ENCODE measurements at regions not wholly inside any gene's neighbourhood (a gene's known extent, or its start where the extent isn't known, plus 50 kb on each side); places are given as distances from the start of the nearest gene placed in this dataset.

GRCh38 chr2:18096836-18097405 is 218.5 kb downstream of the KCNS3 start:
- TF ChIP-seq YY1 (IDR thresholded peaks at IDR 0.05) (no peak), REST (IDR thresholded peaks at IDR 0.05) (no peak), HNF4G (IDR thresholded peaks at IDR 0.05) (no peak), FOXA1 (IDR thresholded peaks at IDR 0.05) (no peak), JUND (IDR thresholded peaks at IDR 0.05) (no peak), TAF1 (conservative IDR thresholded peaks at IDR 0.05) (no peak), RAD21 (IDR thresholded peaks at IDR 0.05) (no peak)
- H3K36me3 ChIP-seq (ENCODE audit: control insufficient read depth in 4 of 4, insufficient read depth in 3 of 4, low read depth in 1 of 4, low read length in 3 of 4): no peaks in the 10 kb centered on the region
- no peaks in the 10 kb centered on the region for H3K4me1 ChIP-seq (ENCODE audit: control insufficient read depth in 4 of 4, insufficient read depth in 4 of 4, low read length in 3 of 4)
- H3K9me3 ChIP-seq (ENCODE audit: control insufficient read depth in 4 of 4, low read length in 3 of 4): no peaks in the 10 kb centered on the region
- 85% methylated on average over 4 of the region's 4 CpGs for WGBS
- no peak overlapping the region for H3K27ac ChIP-seq (ENCODE audit: low read depth in 1 of 2, low read length in 2 of 2)
- no peak overlapping the region for H3K9ac ChIP-seq (ENCODE audit: low read depth in 1 of 2, low read length in 2 of 2)
- no peak for DNase-seq (ENCODE audit: low spot score)
- H3K27me3 ChIP-seq (ENCODE audit: control insufficient read depth in 4 of 4, insufficient read depth in 4 of 4, low read length in 3 of 4): peaks cover 0 to 3% (median 0%) of the 10 kb centered on the region in 4 donors
- H3K4me3 ChIP-seq (ENCODE audit: low read depth in 1 of 3, low read length in 3 of 3): no peak overlapping the region

GRCh38 chr2:18094277-18094676 is 215.8 kb downstream of the KCNS3 start:
- Histone ChIP-seq H3K27ac (ENCODE audit: low read depth in 1 of 2, low read length in 2 of 2) (no peak overlapping the region), H3K4me1 (ENCODE audit: control insufficient read depth in 4 of 4, insufficient read depth in 4 of 4, low read length in 3 of 4) (no peaks in the 10 kb centered on the region), H3K4me3 (ENCODE audit: low read depth in 1 of 3, low read length in 3 of 3) (no peak overlapping the region), H3K36me3 (ENCODE audit: control insufficient read depth in 4 of 4, insufficient read depth in 3 of 4, low read depth in 1 of 4, low read length in 3 of 4) (no peaks in the 10 kb centered on the region), H3K9me3 (ENCODE audit: control insufficient read depth in 4 of 4, low read length in 3 of 4) (no peaks in the 10 kb centered on the region), H3K27me3 (ENCODE audit: control insufficient read depth in 4 of 4, insufficient read depth in 4 of 4, low read length in 3 of 4) (no peaks in the 10 kb centered on the region), H3K9ac (ENCODE audit: low read depth in 1 of 2, low read length in 2 of 2) (no peak overlapping the region)
- no peak for TF ChIP-seq HNF4G (IDR thresholded peaks at IDR 0.05)
- no peak for TF ChIP-seq REST (IDR thresholded peaks at IDR 0.05)
- TF ChIP-seq CTCF (IDR thresholded peaks at IDR 0.05; ENCODE audit: low read depth, low read length, missing input control): no peak
- no peak for TF ChIP-seq FOXA1 (IDR thresholded peaks at IDR 0.05)
- no peak for TF ChIP-seq FOXA2 (IDR thresholded peaks at IDR 0.05)
- TF ChIP-seq HNF4A (conservative IDR thresholded peaks at IDR 0.05): no peak
- no peak for TF ChIP-seq GABPA (IDR thresholded peaks at IDR 0.05 in 1 of 2, conservative IDR thresholded peaks at IDR 0.05 in 1 of 2)
- no peak for DNase-seq (ENCODE audit: low spot score)
- WGBS: 48% methylated on average over 2 of the region's 2 CpGs

Data from liver (tissue), 8 donors.